ENCODE measurements at regions not wholly inside any gene's neighbourhood (a gene's known extent, or its start where the extent isn't known, plus 50 kb on each side); places are given as distances from the start of the nearest gene placed in this dataset.
"Not testable (repeated sequence)": the region's sequence is repeated elsewhere in the genome, so short reads cannot be mapped to it uniquely, and the experiment has no call there.

DNA sequence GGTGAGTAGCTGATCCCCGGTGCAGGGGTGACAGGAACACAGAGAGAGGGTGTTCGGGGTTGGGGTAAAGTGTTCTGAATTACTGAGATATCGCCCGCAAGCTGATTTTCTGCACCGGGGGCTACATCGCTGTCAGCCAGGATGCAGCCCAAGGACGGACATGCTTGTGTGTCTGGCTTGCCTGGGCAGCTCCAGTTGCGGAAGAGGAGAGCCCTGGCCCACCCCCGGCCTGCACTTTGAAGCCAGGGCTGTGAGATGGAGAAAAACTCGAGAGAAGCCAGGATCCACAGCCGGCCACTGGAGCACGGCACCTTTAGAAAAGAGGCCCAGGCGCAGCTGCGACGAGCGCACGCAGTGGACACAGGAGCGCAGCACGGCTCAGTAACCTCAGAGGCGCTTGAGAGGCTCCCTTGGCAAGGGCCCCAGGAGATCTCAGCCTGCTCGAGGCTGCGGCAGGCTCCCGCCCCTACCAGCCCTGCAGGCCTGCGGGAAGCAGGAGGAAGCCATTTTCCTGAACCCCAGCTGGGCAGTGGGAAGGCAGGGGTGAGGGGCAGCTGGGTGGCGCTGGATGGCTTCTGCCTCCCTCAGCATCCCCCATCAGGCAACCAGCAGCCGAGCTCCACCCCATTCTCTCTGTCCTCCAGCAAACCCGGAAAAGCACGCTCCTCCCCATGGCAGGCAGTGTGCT, 59.2 kb downstream of the C9orf50 start:
- DNase-seq, result no peak

DNA sequence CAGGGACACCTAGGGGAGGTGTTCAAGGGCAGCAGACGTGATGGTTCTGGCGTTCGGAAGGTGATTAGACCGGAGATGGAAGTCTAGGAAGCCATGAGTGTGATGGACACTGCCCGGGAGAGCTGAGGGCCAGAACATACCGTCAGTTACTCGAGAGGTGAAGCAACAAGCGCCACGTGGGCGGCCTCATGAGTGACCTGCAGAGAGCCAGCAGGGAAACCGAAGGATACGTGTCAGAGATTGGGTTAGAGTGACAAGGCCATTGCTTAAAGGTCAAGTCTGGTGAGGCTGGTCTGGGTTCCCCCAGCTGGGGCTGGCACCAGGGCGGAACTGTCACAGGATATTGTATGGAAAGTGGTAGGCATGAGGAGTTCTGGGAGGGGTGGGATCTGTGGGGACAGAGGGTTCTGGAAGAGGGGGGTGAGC, 60.0 kb downstream of the C9orf50 start:
- peak; percentile 38 to 54 (median 40) for DNase-seq

DNA sequence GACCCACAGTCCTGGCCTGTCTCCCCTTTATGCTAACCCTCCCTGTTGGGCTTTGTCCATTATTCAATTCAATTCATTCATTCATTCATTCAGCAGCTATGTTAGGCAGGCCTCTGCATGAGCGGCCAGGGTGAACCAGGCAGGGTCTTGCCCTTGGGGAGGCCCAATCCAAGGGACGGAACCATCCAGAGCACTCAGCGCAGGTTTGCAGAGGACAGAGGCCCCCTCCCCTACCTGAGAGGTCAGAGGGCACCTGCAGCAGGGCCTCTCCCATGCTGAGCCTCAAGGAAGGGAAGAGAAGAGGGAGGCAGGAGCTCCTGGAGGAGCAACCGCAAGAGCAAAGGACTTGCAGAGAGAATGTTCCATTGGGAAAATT, 61.4 kb downstream of the C9orf50 start:
- no peak for DNase-seq

DNA sequence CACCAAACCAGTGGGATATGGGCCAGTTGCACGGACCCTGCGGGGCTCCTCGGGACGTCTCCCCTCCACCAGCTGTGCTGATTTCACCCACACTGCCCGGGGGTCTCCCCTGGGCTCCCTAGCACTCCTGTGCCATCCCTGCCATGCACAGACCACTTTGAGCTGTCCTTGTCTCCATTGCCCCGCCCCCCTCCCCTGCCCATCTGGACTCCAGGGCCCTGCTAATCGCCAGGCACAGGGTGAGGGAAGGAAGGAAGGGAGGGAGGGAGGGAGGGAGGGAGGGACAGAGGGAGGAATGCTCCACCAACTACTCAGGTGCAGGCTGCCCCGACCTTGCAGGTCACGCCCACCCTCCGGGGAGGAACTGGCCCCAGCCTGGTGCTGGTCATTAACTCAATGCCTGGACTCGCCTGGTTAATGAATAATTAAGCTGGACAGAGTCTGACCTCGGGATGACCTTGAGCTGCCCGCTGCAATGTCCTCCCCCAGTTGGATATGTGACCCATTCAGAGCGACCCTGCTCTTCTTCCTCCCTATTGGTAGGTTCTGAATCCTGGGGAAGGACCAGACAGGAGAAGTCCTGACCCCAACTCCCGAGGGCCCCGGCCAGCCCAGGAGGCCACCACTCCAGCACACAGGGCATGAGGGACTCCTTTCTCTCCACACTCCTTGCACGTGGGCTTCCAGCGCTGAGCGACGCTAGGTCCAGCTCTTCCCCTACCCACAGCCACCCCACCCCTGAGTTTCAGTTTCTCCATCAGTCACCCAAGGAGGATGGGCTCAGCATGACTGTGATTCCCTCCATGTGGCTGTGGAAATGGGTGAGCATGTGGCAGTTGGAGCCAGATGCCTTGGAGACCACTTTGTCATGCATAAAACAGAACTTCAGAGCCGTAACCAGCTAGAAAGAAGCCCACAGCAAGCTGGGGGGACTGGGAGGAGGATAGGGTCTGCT, 62.1 kb downstream of the C9orf50 start:
- DNase-seq, result peak; percentile 26 to 46 (median 31)

- no peak for DNase-seq
Measured at GRCh38 chr9:129558063-129558550, 62.8 kb downstream of the C9orf50 start.

DNA sequence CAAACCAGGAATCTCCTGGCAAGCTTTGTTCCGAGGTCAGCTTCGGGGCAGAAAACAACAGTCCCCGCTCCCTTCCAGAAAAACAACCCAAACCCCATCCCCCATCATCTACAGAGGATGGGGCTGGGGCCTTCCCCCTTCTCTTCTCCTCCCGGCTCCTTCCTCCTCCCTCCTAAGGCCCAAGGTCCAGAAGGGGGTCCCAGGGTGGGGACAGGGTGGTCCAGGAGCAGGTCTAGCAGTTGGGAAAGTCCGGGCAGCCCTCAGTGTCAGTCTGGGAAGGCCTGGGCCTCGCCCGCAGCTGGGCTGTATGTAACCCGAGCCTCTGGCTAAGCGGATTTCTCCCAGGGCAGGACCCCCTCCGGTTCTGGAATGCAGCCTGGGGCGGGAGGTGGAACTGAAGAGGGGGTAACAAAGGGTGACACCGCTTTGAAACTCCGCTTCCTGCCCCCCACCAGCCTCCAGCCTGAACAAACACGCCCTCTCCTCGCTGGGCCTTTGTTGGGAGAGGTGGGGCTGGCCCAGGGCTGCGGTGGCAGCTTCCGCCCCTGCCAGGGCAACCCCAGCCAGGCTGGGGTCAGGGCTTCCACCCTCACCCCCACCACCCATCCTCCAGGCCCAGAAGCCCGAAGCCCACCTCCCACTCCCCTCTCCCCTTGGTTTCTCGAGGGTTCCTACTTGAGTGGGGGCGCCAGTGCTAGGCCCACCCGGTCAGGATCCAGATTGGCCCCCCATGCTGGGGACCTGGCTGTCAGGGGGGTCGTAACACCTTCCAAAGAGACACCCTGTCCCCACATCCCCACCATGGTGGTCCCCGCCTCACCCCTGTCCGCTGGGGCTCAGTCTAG, 63.5 kb downstream of the C9orf50 start:
- no peak for DNase-seq

GRCh38 chr9:129556491-129557191, 64.3 kb downstream of the C9orf50 start:
- no peak for DNase-seq

DNA sequence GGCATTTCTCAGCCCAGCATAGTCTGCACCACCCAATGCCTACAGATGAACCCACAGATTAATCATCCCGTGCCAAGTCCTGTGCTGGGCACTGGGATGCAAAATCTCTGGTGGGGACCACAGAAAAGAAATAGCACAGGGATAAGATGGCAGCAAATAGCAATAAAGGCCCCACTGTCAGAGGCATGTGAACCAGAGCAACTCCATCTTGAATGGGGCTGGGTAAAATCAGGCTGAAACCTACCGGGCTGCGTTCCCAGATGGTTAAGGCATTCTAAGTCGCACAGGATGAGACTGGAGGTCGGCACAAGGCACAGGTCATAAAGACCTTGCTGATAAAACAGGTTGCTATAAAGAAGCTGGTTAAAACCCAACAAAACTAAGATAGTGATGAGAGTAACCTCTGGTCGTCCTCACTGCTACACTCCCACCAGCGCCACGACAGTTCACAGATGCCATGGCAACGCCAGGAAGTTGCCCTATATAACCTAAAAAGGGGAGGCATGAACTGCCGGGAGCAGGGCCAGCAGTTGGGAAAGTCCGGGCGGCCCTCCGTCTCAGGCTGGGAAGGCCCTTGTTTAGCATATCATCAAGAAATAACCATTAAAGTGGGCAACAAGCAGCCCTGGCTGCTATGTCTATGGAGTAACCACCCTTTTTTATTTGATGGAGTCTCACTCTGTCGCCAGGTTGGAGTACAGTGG, 65.2 kb downstream of the C9orf50 start:
- no peak for DNase-seq

- peak in 1 of 3 donors; percentile 28 for DNase-seq
Measured at GRCh38 chr9:129554649-129555048, 66.3 kb downstream of the C9orf50 start.

DNA sequence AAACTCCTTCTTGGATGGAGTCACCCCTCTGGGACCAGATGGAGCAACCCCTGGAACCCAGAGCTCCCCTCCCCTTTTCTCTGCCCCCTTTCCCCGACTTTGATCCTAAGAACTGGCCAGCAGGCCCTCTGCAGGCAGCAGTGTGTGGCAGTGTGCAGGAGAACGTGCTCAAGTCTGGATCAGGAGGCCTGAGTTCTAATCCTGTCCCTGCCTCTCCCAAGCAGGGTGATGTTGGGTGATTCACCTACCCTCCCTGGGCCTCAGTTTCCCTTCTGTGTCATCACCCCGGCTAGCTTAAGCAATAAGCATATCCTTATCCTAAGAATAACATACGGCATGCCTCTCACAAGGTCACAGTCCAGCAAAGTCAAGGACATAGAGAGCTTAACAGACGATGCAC, 67.6 kb downstream of the C9orf50 start:
- no peak for DNase-seq

- peak in 1 of 3 donors; percentile 17 for DNase-seq
Measured at GRCh38 chr9:129552064-129552463, 68.8 kb downstream of the C9orf50 start.

- DNase-seq, result no peak
Measured at GRCh38 chr9:129551393-129551973, 69.4 kb downstream of the C9orf50 start.

DNA sequence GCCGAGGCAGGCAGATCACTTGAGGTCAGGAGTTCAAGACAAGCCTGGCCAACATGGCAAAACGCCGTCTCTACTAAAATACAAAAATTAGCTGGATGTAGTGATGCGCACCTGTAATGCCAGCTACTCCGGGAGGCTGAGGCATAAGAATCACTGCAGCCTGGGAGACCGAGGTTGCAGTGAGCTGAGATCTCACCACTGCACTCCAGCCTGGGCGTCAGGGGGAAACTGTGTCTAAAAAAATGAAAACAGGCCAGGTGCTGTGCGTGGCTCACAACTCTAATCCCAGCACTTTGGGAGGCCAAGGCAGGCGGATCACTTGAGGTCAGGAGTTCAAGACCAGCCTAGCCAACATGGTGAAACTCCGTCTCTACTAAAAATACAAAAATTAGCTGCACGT, 69.9 kb downstream of the C9orf50 start:
- not testable (repeated sequence) for DNase-seq

- DNase-seq, result peak; percentile 56 to 80 (median 60)
Measured at GRCh38 chr9:129550199-129550839, 70.6 kb downstream of the C9orf50 start.

DNA sequence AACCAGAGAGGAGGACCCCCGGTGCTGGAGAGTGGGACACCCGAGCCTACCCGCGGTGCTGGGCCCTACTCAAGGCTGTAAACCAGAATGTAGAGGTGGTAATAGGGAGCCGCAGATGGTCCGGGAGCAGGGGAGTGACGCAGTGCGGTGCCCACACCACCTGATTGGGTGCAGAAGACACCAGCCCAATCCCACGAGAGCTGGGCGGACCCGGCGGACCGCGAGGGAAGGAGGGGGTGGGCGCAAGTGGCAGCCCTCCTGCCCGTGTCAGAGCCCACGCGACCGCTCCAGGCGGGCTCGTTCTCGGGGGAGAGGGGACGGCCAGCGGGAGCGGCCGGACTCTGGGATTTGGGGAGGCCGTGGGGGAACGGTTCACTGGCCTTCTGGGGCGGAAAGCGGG, 71.2 kb downstream of the C9orf50 start:
- DNase-seq, result no peak

DNA sequence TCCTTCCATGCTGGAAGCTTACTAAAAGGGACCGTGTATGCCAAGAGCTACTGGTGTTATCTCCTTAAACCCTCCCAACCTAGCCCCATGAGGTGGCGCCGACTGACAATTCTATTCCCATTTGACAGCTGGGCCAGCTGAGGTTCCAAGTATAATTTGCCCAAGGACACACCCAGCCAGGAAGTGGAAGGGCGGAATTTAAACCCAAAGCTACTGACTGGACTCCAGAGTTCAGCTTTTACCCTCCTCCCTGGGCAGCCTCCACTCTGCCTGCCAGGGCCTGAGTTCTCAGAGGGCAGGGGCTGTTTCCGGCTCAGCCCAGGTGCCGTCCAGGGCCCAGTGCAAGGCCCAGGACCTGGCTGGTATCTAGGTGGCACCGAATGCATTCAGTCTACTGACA, 71.8 kb downstream of the C9orf50 start:
- DNase-seq, result no peak

DNA sequence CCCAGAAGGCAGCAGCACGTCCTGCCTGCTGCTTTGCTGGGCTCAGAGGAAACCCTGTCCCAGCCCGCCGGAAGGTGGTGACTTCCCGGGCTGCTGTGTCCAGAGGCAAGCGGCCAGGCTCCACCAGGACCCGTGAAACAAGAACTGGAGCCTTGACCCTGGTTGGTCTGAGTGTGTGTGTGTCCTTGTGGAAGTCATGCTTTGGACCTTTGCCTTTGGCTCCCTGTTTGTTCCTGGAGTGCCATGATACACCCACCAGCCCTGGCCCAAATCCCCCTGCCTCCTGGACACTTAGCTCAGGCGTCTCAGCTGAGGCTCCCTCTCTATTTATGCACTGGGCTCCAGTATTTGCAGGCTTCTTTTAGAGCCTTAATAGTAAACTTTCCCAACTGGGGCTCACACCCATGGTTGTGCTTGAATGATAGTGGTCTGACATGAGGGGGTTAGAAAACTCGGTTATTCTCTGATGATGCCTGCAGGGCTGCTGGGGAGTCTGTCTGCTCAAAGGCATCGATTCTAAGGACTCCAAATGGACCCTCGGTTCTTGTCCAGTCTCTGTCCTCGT, 72.2 kb downstream of the C9orf50 start:
- no peak for DNase-seq

DNA sequence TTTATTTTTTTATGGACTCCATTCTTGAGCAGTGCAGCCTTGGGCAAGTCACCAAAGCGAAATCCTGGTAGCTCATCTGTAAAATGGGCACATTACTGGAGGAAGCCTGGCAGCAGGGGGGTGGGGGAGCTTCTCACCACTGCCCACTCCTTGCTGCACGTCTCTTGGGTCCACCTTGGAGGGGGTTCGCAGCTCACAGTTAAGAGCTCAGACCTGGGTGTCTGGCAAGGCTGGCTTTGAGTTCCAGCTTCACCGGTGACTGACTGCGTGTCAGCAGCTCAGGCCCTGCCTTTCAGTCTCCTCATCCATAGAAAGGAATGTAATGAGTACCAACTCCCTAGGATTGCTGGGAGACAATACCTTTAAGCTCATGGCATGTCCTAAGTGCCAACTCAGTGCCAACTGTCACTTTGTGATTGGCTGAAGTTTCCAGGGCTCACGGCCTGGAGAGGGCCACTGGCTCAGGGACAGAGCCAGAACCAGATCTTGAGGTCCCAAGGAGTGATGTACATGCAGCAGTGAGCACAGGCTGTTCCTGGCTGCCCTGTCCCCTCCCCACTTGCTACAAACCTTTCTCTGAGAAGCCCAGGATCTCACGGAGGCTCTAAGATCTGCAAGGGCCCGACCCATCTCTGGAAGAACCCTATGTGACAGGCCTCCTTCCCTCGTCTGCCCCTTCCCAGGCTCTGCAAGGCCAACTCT, 72.9 kb downstream of the C9orf50 start:
- DNase-seq, result peak in 1 of 3 donors; percentile 17

DNA sequence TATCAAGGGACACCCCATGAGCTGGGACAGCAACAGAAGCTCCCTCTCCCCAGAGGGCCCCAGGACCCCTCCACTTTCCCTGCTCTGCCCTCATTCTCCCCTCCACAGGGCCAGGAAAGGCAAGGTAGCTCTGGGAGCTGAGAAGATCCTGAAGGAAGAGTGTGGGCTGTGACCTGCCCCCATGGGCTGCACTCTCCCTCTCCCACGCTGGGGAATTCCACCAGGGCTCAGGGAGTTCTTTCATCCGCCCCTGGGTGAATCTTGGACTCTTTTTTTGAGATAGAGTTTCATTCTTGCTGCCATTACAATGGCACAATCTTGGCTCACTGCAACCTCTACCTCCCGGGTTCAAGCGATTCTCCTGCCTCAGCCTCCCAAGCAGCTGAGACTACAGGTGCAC, 73.8 kb downstream of the C9orf50 start:
- peak; percentile 23 to 47 (median 37) for DNase-seq

DNA sequence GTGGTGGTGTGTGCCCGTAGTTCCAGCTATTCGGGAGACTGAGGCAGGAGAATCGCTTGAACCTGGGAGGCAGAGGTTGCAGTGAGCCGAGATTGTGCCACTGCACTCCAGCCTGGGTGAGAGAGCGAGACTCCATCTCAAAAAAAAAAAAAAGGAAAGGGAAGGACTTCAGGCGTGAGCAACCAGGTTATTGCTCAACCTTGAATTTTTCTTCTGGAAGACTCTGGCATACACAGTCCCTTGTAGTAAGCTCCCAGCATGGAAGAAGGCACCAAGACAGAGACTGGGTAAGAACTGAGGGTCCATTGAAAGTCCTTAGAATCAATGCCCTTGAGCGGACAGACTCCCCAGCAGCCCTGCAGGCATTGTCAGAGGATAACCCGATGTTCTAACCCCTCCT, 75.0 kb downstream of the C9orf50 start:
- peak in 2 of 3 donors; percentile 43 to 60 for DNase-seq
